Spleen (tissue), 7 donors: ENCODE measurements at regions not wholly inside any gene's neighbourhood (a gene's known extent, or its start where the extent isn't known, plus 50 kb on each side); places are given as distances from the start of the nearest gene placed in this dataset.

Experiments
- CTCF ChIP-seq, 11 experiments: fragments of 200-600 bp in 7 of 11; fragments of 450-650 bp in 4 of 11; sonication (generic) in 4 of 11; IDR thresholded peaks in 8 of 11; conservative IDR thresholded peaks in 3 of 11; 1 replicate in 7 of 11; 2 replicates in 4 of 11; pipeline versions ENCODE4 v1.4.0 to v1.8.0; 2016 to 2021; ENCODE audit warnings: antibody characterized with exemption in 11 of 11, inconsistent platforms in 4 of 11, mild to moderate bottlenecking in 1 of 11
- POLR2A ChIP-seq, 3 donors: fragments of 450-650 bp; IDR thresholded peaks; one replicate each; pipeline ENCODE4 v1.5.1; 2017; ENCODE audit warnings: antibody characterized with exemption in 3 of 3, mild to moderate bottlenecking in 1 of 3
- POLR2AphosphoS5 ChIP-seq, 3 donors: sonication (generic); formaldehyde crosslinking; IDR thresholded peaks; one replicate each; pipeline ENCODE4 v1.5.1; 2017; ENCODE audit warnings: antibody characterized with exemption in 3 of 3
- donor health status: DM: no; HTN: no; CAD: no; lungs with moderate emphysema.
- donor health status: DM: no; HTN: no; CAD: no.
- donor health status: DM: no; HTN: no; CAD: no.

- no peak for TF ChIP-seq CTCF (IDR thresholded peaks at IDR 0.05 in 8 of 11, conservative IDR thresholded peaks at IDR 0.05 in 3 of 11)
- no peak for TF ChIP-seq POLR2AphosphoS5 (IDR thresholded peaks at IDR 0.05)
- no peak for TF ChIP-seq POLR2A (IDR thresholded peaks at IDR 0.05)
These were observed 127.9 kb downstream of the PALM2AKAP2 start for GRCh38 chr9:109907810-109908458.
